HG02571 (cell line): ENCODE measurements at regions not wholly inside any gene's neighbourhood (a gene's known extent, or its start where the extent isn't known, plus 50 kb on each side); places are given as distances from the start of the nearest gene placed in this dataset.

Experiments used
- ATAC-seq: cut with Tn5 transposase; IDR thresholded peaks from one replicate; pipeline ENCODE4 v1.9.1; 2021; ENCODE audit warnings: mild to moderate bottlenecking, moderate library complexity; ENCODE audit not compliant: unreplicated experiment

DNA sequence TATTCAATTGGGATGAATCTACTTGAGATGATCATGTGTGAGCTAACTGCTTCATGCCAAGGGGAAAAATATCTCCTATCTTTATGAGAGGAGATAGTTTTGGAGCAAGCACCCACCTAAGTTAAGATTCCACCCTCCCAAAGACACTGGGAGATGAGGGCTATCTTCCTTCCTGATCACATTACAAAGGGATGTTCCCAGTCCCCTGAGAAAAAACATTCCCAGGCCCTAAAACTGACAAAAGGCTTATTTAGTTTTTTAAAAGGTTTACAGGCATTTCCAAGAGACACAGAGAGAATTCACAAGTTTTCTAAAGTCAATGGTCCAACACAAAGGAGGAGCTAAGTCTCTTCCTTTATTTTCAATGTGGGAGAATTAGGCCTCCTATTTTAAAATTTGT is 401.5 kb downstream of the FBXO15 start:
- no peak for ATAC-seq

DNA sequence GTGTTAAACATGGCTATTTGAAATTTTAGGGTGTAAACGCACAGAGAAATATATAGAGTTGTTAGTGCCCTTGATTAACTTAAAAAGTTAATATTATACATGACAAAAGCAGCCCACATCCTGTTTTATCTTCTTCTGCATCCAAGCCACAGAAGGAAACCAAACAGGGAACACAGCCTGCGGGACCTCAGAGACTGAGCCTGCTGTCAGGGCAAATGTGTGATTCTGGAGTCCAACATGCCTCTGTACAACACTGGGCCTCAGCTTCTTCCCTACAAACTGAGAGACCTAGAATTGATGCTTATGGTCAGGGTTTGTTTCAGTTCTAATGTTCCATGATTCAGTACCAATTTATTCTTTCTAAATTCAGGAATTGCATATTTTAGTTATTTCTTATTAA is 404.7 kb downstream of the FBXO15 start:
- ATAC-seq = no peak

DNA sequence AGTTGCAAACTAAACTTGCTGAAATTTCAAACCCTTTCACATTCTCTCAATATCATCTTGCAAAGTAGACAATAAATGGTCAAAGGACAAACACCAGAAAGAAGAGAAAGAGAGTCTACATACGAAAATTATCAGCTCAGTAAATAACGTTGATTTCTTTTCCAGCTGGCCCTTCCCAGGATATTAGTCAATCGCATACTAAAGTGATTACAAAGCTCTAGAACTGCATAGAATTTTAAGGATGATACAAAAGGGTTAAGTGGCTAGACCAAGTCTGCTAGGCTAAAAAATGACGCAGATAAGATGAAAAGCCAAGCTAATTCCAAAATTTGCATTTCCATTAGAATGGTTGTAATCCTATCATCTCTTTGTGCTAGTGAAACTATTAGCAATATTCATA is 405.7 kb downstream of the FBXO15 start:
- no peak for ATAC-seq

- ATAC-seq = no peak
Measured at GRCh38 chr18:73739098-73739497, 408.5 kb downstream of the FBXO15 start.

DNA sequence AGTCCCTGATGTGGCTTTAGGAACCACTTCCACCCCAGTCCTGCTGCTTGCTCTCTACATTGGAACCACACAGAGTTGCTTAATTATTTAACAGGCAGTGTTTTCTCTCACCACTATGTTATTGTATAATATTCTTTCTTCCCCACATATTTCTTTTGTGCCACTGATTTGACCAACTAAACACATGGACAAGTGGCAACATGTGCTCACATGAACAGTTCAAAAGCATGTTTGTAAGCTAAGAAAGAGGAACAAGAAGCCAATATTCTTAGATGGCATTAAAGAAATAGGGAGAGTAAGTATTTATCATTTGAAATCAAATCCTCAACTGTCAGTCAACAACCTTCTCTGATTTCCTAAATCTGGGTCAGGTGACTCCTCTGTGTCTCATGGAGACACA is 409.6 kb downstream of the FBXO15 start:
- ATAC-seq = no peak

GRCh38 chr18:73735836-73736235 is 411.8 kb downstream of the FBXO15 start:
- ATAC-seq = no peak

- no peak for ATAC-seq
Measured at GRCh38 chr18:73733806-73734314, 413.8 kb downstream of the FBXO15 start.

GRCh38 chr18:73733376-73733775 is 414.3 kb downstream of the FBXO15 start:
- no peak for ATAC-seq

DNA sequence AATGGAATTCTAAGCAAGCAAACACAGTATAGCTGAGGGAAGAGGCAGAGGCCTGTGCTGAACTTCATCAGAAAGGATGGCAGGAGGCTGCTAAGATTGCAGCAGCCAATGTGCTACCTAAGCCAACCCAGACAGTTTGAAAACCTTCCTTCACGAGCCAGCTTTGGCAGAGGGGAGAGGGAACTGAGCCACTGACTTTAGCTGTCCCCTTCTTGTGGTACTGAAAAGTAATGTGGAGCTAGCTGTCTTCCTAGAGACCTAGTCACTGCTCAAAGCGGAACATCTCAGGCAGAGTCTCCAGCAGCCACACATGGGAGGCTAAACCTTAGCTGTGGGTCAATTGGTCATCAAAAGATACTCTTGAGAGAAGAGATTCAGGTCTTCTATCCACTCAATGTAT is 419.0 kb downstream of the FBXO15 start:
- no peak for ATAC-seq

DNA sequence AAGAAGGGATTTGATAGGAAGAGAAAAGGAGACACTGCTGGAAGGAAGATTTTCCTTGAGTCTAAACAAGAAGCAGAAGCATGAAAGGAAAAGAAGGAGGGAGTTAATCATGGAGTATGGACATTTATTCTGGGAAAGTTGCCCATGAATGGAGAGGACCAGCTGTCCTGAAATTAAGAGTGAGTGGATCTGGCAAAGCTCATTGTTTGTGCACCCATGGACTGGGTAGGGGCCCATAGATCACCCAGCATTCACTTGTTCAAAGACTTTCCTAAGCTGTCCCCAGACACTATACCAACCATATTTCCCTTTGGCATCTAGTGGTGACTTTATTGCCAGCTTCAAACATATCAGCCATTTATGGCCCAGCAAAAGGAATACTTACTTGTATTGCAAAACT is 422.7 kb downstream of the FBXO15 start:
- ATAC-seq = no peak

DNA sequence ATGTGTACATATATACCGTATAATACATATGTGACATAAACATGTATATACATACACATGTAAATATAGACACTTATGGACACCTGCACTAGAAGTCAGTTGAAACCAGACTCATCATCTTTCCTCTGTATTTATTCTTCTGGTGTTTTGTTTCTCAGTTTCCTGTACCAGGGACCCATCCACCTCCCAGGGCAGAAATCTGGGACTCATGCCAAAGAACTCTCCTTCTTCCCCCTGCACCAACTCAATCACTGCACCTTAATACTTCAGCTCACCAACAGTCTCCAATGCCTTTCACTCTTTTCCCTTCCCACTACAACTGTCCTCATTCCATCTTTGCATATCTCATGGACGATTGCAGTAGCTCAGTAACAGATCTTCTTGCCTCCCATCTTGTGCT is 428.0 kb downstream of the FBXO15 start:
- no peak for ATAC-seq

DNA sequence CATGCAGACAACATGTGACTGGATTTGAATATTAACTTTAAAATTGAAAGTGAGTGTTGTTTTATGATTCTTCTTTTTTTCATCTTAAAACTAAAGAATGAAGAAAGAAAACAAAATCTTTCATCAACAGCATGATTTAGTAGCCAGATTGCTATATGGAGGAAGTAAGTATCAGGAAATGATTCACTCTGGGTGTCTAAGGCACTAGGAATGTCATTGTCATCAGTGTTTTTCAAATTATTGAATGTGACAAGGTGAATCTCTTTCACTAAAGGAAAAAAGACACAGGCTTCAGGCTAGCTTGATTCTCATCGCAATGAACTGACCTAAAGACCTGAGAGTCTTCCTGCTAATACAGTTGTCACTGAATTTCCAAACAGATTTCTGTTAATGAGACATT is 430.1 kb downstream of the FBXO15 start:
- no peak for ATAC-seq

- no peak for ATAC-seq
Measured at GRCh38 chr18:73715210-73715670, 432.4 kb downstream of the FBXO15 start.

DNA sequence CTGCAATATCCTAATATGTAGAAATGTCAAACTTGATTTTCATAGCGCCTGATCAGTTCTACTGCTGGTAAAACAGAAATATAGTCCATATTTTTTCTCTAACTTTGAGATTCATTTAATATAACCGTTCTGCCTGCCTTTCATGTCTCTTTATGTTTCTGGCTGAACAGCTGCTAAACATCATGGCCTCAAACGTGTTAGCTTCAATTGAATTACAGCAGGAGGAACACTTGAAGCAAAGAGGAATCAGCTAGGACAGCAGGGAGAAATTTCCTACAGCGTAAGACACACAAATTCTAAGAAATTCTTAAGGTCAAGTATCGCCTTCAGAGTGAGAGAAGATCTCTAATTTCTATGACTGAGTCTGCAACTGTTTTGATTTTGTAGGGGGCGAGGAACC is 433.2 kb downstream of the FBXO15 start:
- no peak for ATAC-seq

GRCh38 chr18:73711256-73711655 is 436.4 kb downstream of the FBXO15 start:
- no peak for ATAC-seq

GRCh38 chr18:73708591-73708990 is 439.0 kb downstream of the FBXO15 start:
- no peak for ATAC-seq

- no peak for ATAC-seq
Measured at GRCh38 chr18:73707035-73707434, 440.6 kb downstream of the FBXO15 start.

DNA sequence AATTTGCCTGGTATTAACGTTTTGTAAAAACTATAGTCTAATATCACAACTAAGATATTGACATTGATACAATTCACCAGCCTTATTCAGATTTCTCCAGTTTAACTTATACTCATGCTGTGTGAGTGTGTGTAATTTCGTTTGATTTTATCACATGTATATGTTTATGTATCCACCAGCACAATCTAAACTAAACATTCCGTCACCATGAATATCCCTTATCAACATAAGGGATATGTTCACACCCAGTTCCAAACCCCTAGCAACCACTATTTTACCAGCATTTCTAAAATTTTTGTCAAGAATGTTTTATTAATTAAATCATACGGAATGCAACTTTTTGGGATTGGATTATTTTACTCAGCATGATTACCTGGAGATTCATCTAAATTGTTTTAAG is 450.3 kb downstream of the FBXO15 start:
- ATAC-seq = no peak

DNA sequence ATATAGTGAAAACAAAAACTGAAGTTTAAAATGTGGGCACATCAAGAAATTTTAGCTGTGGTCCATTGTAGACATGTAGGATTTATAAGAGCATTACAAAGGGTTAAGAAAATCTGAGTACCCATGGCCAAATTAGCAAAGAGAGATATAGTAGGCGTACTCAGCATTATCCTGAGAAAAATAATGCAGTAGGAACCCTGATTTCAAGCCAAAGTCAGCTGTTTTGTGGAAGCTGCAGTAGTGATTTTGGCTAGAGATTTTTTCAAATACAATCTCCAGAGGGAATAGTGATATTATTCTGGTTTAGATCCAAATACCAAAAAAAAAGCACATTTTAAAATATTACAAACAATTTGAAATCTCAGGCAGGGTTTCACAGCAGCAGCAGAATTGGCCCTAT is 450.9 kb downstream of the FBXO15 start:
- ATAC-seq = no peak

DNA sequence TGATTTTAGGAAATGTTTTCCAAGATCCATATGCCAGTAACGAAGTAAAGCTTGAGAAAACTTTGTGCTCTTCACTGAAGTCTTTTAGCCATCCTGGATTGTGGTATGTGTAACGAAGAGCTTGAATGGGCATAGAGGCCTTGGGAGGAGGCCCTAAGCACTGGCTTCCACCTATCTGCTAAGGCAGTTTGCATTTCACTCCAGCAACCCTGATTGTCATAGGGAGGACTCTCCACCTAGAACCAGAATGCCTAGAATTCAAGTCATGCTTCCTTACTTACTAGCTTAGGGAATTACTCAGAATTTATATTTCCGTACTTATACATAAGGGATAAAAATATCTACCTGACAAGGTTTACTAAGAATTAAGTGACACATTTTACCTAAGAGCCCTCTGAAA is 451.5 kb downstream of the FBXO15 start:
- ATAC-seq = no peak

- ATAC-seq = no peak
Measured at GRCh38 chr18:73693091-73693490, 454.5 kb downstream of the FBXO15 start.

- no peak for ATAC-seq
Measured at GRCh38 chr18:73691624-73692023, 456.0 kb downstream of the FBXO15 start.

GRCh38 chr18:73691118-73691517 is 456.5 kb downstream of the FBXO15 start:
- ATAC-seq = no peak

DNA sequence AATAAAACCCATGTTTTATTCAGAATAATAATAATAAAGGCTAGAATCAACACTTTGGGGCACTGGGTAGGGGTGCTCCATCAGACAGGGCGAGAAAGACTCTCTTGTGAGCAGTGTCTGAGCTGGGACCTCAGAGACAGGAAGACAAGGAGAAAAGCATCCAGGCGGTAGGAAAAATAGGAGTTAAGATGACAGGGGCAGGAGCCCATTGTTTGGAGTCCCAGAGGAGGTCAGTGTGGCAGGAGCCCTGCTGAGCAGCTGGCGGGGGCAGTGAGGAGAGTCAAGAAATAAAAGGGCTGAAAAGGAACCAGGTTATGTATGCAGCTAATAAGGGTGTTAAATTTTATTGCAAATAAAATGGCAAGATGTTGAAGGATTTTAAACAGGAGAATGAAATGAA is 457.4 kb downstream of the FBXO15 start:
- no peak for ATAC-seq
